COLO668 (cell line): ENCODE measurements at regions not wholly inside any gene's neighbourhood (a gene's known extent, or its start where the extent isn't known, plus 50 kb on each side); places are given as distances from the start of the nearest gene placed in this dataset.

Experiments
- DNase-seq: peaks from one replicate; lab custom pipeline; 2025; ENCODE audit not compliant: unreplicated experiment; lab: John Stamatoyannopoulos, UW

DNA sequence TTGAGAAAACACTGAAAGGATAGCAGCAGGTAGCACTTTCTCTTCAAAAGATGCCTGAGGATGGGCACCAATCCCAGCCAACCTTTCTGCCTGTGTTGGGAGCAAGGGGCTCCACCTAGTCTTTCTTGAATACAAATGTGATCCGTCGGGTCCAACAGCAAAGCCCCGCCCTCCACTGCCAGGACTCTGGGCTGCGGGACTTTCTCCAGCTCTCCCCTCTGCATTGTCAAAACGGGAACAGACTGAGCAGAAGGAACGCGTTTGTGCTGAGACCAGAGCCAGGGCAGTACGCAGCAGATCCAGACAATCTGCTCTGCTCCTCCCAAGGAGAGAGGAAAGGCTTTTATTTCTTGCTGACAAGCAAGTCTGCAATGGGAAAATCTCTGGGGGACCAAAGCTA is 139.7 kb downstream of the SEC61B start:
- no peak for DNase-seq

GRCh38 chr9:99362321-99362720 is 140.2 kb downstream of the SEC61B start:
- DNase-seq = no peak

DNA sequence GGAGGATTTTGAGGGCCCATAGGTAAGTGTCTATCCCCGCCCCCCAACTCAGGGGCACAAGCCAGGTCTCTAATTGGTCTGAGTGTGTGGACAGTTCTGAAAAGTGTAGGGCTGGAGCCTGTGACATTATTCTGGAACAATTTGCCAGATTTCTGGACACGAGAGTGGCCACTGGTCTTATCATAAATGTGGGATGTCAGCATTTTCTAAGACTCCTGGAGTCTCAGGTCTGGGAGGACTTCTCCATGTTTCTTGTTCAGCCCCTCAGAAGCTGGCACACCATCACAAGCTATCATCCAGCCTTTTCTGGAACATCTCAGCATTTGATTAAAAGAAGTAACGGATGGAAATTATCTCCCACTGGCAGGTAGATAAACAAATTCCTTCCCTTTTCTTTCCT is 141.4 kb downstream of the SEC61B start:
- DNase-seq = no peak

DNA sequence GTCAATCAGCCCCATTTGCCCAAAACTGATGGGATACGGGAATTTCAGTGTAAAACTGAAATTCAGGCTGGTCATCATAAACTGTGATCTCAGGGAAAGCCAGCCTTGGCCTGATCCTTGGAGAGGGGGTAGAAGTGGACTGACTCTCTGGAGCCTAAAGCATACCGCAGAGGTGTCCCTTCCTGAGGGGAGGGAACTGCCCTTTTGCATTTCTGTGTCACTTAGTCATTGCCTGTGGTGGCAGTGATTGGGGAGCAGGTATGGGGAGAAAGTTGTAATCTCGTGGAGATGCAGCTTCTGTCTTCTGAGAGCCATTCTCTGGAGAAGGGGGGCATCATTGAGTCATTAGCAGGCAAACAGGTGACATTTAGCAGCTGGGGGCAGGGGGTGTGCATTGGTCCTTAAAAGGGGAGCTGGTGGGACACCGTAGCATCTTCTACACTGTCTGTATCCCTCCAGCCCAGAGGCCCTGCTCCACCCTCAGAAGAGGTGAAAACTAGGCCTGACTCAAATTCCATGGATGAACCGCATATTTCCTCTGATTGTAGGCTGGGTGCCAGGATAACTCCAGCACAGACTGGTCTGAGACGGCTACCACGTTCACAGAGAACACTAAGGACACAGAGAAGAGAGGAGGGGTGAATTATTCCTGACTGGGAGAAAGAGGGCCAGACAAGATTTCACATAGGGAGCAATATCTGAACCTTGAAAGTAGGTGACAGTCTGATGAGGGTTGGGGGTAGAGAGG is 143.3 kb downstream of the SEC61B start:
- DNase-seq = no peak

DNA sequence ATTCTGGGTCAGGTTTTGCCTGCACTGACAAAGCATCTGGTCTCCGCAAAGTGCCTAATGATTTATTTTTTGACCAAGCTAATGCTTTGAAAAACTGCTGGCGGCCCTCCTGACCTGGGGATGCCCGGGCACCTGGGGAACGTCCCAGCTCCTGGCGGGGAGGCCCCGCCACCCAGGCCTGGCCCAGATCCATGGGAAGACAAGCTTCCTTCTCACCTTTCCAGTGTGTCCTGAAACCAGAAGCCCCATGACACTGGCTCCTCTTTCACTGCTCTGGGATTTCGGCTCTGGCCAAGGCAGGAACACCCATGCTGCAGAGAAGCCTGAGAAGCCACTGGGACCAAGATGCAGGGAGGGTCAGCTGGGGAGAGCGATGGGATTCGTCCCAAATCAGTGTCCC is 144.1 kb downstream of the SEC61B start:
- no peak for DNase-seq

DNA sequence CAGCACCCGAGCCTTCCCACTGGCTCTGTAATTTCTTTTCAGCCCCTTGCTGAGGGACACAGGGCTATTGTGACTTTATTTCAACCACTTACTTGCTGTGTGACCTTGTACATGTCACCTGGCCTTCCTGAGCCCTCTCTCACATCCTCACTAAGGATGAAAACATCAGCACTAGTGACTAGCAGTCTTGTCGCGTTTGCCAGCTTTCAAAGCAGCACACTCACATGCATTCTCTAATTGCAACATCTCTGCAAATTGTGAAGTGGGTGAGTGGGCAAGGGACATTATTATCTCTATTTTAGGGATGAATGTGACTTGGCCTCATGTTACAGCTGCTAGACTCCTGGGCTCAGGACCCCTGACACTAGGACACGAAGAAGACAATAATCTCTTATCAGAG is 144.5 kb downstream of the SEC61B start:
- DNase-seq = no peak

GRCh38 chr9:99368341-99369326 is 146.6 kb downstream of the SEC61B start:
- no peak for DNase-seq

GRCh38 chr9:99369327-99369722 is 147.2 kb downstream of the SEC61B start:
- DNase-seq = no peak

GRCh38 chr9:99370376-99370775 is 148.3 kb downstream of the SEC61B start:
- DNase-seq = no peak

- no peak for DNase-seq
Observed at GRCh38 chr9:99371376-99371775, 149.3 kb downstream of the SEC61B start.

- no peak for DNase-seq
Observed at GRCh38 chr9:99373912-99374311, 151.8 kb downstream of the SEC61B start.

DNA sequence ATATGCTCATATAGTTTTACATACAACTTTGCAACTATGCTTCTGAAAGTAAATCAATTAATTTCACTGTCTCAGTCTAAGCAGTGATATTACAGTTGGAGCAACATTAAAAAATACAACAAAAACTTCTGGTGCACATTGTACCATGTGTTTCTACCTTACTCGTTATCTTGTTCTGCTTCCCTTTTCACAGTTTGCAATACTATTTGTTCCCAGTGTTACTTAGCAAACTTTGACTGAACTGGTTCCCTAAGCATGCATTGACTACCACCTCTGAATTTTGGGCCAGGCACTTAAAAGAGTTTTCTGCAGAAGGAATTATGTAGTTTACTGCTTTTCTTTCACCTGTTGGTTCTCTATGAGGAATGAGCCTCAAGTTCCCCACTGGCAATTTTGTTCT is 152.7 kb downstream of the SEC61B start:
- no peak for DNase-seq

GRCh38 chr9:99375481-99375880 is 153.4 kb downstream of the SEC61B start:
- DNase-seq = no peak

- DNase-seq = no peak
Observed at GRCh38 chr9:99377790-99378775, 156.0 kb downstream of the SEC61B start.

DNA sequence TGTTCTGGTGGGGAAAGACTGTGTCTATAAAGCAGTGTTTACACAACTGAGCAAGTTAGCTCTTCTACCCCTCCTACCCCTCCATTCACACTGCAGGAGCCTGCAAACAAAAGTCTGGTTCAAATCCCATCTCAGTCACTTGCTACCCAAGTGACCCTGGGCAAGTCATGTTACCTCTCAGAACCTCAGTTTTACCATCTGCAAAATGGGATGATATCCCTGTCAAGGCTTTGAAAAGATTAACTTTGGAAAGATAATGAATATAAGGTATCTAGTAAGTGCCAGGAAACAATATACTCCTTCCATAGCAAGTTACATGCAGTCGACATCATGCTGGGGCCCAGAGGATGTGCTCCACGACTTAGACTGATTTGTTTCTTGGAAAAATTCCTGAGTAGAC is 161.5 kb downstream of the SEC61B start:
- no peak for DNase-seq

DNA sequence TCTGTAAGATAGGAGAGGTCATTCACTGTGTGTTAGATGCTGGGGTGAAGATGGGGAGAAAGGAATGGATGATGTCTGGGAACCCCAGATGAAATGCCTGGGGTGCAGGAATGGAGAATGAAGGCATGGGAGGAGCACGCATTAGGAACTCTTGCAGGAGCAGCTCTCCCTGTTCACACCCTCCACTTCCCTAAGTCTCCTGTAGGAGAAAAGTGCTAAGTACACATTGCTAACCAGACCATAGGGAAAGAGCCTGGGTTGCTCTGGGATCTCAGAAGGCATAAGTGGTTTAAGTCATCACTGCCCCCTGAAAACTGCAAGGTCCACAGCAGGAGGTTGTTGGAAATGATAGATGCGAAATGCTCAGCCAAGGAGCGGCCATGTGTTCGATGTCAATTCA is 163.1 kb downstream of the SEC61B start:
- no peak for DNase-seq

DNA sequence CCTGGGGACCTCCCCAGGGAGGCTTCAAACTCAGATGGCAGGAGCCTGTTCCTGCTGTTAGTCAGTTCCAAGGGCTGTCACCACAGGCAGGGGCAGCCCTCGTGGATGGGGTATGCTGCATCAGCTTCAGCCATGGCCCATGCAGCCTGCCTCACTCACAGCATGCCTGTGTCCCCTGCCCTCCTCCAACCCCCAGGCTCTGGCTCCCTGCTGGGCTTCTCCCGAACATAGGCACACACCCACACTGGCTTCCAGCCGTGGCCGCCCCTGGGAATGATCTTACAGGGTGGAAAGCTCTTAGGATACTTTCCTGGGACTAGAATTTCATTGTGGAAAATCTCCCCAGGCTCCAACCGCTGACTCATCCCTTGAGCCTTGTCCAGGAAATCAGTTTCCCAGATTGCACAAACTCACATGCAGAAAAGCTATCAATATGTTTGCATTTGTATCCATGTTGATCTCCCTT is 163.8 kb downstream of the SEC61B start:
- no peak for DNase-seq

GRCh38 chr9:99387431-99387830 is 165.3 kb downstream of the SEC61B start:
- no peak for DNase-seq

GRCh38 chr9:99389087-99390033 is 167.3 kb downstream of the SEC61B start:
- no peak for DNase-seq
